Pancreas (tissue), 10 donors: ENCODE measurements at regions not wholly inside any gene's neighbourhood (a gene's known extent, or its start where the extent isn't known, plus 50 kb on each side); places are given as distances from the start of the nearest gene placed in this dataset.
"Not testable (repeated sequence)": the region's sequence is repeated elsewhere in the genome, so short reads cannot be mapped to it uniquely, and the experiment has no call there.

ENCODE experiments used
- ATAC-seq, 4 donors: fragments of 200-7000 bp; cut with Tn5 transposase; one replicate each; pipeline versions ENCODE4 v1.8.0 to v1.9.1; 2020; ENCODE audit warnings: mild to moderate bottlenecking in 4 of 4, moderate library complexity in 4 of 4
- DNase-seq, 6 donors: peaks; one replicate each; pipeline ENCODE4 v3.0.0-alpha.2; 2020
- FAIRE-seq: peaks from 2 replicates; lab custom pipeline; 2012; peaks lifted over from hg19 to GRCh38; lab: Jason Lieb, UNC
- H3K27ac ChIP-seq, 4 donors: fragments of 200-600 bp; sonication (generic); 1 replicate in 3 of 4; 2 replicates in 1 of 4; pipeline versions ENCODE4 v1.5.0 to v1.8.0; 2020
- H3K27me3 ChIP-seq, 4 donors: fragments of 200-600 bp; one replicate each; pipeline ENCODE4 v1.8.0; 2021
- H3K36me3 ChIP-seq, 3 donors: fragments of 200-600 bp; sonication (generic) in 1 of 3; one replicate each; pipeline versions ENCODE4 v1.5.0 to v1.8.0; 2020 to 2021
- H3K4me1 ChIP-seq, 3 donors: fragments of 200-600 bp; one replicate each; pipeline ENCODE4 v1.8.0; 2021
- H3K4me3 ChIP-seq, 4 donors: fragments of 200-600 bp; sonication (generic) in 2 of 4; one replicate each; pipeline versions ENCODE4 v1.5.0 to v1.8.0; 2020 to 2021
- H3K9me3 ChIP-seq, 4 donors: fragments of 200-600 bp; one replicate each; pipeline ENCODE4 v1.8.0; 2021
- CTCF ChIP-seq, 4 donors: fragments of 200-600 bp; sonication (generic) in 3 of 4; IDR thresholded peaks; one replicate each; pipeline versions ENCODE4 v1.5.0 to v1.8.0; 2021; ENCODE audit warnings: antibody characterized with exemption in 4 of 4
- WGBS, 2 donors: extraction: QIAGEN DNeasy Blood & Tissue Kit; methylation state at CpG; one replicate each; pipeline ENCODE4 v1.1.7; 2013; 5-methylcytosine and 5-hydroxymethylcytosine counted together
- intact Hi-C, 3 donors: fragments of 100-400 bp; cut with DNase I; formaldehyde crosslinking; loops; one replicate each; pipeline versions ENCODE4 v1.11.1 to v1.14.2; 2022
- donor health status: healthy with polysubstance abuse.
- donor health status: DM: no; HTN: no; CAD: no; lungs with moderate emphysema.
- donor health status: DM: no; HTN: no; CAD: no.
- donor health status: control.
- donor health status: control.
- donor health status: Bipolar disorder and iron deficiency.
- donor health status: DM: yes; HTN: yes; CAD: no.
- donor health status: DM: no; HTN: no; CAD: no.
- donor health status: DM: no; HTN: no; CAD: no.
- donor health status: DM: yes; HTN: yes; CAD: no.

- WGBS, 2 donors = 77 to 88% methylated on average over 5 of the region's 5 CpGs
- no peak for FAIRE-seq
- intact Hi-C loops = no loop called here
- ATAC-seq = no peak
- no peak for DNase-seq
- Histone ChIP-seq H3K27ac (no peak overlapping the region), H3K36me3 (no peaks in the 10 kb centered on the region), H3K4me3 (no peak overlapping the region), H3K4me1 (no peaks in the 10 kb centered on the region), H3K9me3 (no peaks in the 10 kb centered on the region), H3K27me3 (no peaks in the 10 kb centered on the region)
- TF ChIP-seq CTCF (IDR thresholded peaks at IDR 0.05) = no peak
Observed at GRCh38 chr18:10604182-10604581, 78.4 kb downstream of the NAPG start.

- WGBS, 2 donors = 53 to 54% methylated on average over 5 of the region's 5 CpGs
- H3K27me3 ChIP-seq, FAIRE-seq, DNase-seq, H3K27ac ChIP-seq, H3K4me1 ChIP-seq, H3K9me3 ChIP-seq, H3K36me3 ChIP-seq, intact Hi-C loops, ATAC-seq, H3K4me3 ChIP-seq: not testable (repeated sequence)
Observed at GRCh38 chr18:10606881-10607280, 81.1 kb downstream of the NAPG start.

- H3K27me3 ChIP-seq, H3K4me3 ChIP-seq, H3K9me3 ChIP-seq, H3K4me1 ChIP-seq, DNase-seq, H3K27ac ChIP-seq, FAIRE-seq, intact Hi-C loops, H3K36me3 ChIP-seq: not testable (repeated sequence)
- WGBS, 2 donors = 57 to 78% methylated on average over 13 to 25 of the region's 38 CpGs
- ATAC-seq = peak in 3 of 4 donors; percentile 34 to 83 (median 40)
Observed at GRCh38 chr18:10607332-10608248, 81.8 kb downstream of the NAPG start.

GRCh38 chr18:10608450-10608849 lies 82.6 kb downstream of the NAPG start:
- intact Hi-C loops, H3K27ac ChIP-seq: not testable (repeated sequence)

GRCh38 chr18:10609046-10609445 lies 83.2 kb downstream of the NAPG start:
- WGBS, 2 donors = 69 to 82% methylated on average over 3 to 4 of the region's 4 CpGs

More at GRCh38 chr18:10608450-10608849, 82.6 kb downstream of the NAPG start:
- H3K36me3 ChIP-seq, H3K9me3 ChIP-seq, H3K27me3 ChIP-seq, H3K4me3 ChIP-seq, FAIRE-seq, H3K4me1 ChIP-seq, DNase-seq: not testable (repeated sequence)
- WGBS, 2 donors = 61 to 70% methylated on average over 3 of the region's 3 CpGs
- peak in 1 of 4 donors; percentile 17 for ATAC-seq

GRCh38 chr18:10613226-10613625 lies 87.4 kb downstream of the NAPG start:
- ATAC-seq, H3K9me3 ChIP-seq, DNase-seq, intact Hi-C loops, H3K4me3 ChIP-seq, H3K27me3 ChIP-seq, H3K27ac ChIP-seq, H3K4me1 ChIP-seq, H3K36me3 ChIP-seq: not testable (repeated sequence)
- WGBS, 2 donors = 44 to 47% methylated on average over 1 of the region's 2 CpGs
- FAIRE-seq = peak; percentile 92

More at GRCh38 chr18:10609046-10609445, 83.2 kb downstream of the NAPG start:
- H3K27me3 ChIP-seq, DNase-seq, H3K4me1 ChIP-seq, H3K9me3 ChIP-seq, FAIRE-seq, H3K36me3 ChIP-seq, ATAC-seq, H3K27ac ChIP-seq, intact Hi-C loops, H3K4me3 ChIP-seq: not testable (repeated sequence)

- H3K36me3 ChIP-seq, DNase-seq, H3K9me3 ChIP-seq, intact Hi-C loops, H3K4me3 ChIP-seq, H3K4me1 ChIP-seq, H3K27ac ChIP-seq, H3K27me3 ChIP-seq, FAIRE-seq: not testable (repeated sequence)
- 38 to 49% methylated on average over 4 of the region's 4 CpGs for WGBS, 2 donors
- peak in 2 of 4 donors; percentile 25 to 48 for ATAC-seq
Observed at GRCh38 chr18:10616714-10617113, 90.9 kb downstream of the NAPG start.

GRCh38 chr18:10618797-10619196 lies 93.0 kb downstream of the NAPG start:
- DNase-seq, H3K27me3 ChIP-seq, intact Hi-C loops, H3K36me3 ChIP-seq, ATAC-seq, FAIRE-seq, H3K4me3 ChIP-seq, H3K9me3 ChIP-seq, H3K4me1 ChIP-seq, H3K27ac ChIP-seq: not testable (repeated sequence)
- WGBS, 2 donors = 79 to 96% methylated on average over 2 of the region's 4 CpGs

- ATAC-seq, H3K27me3 ChIP-seq, H3K4me3 ChIP-seq, H3K9me3 ChIP-seq, H3K27ac ChIP-seq, intact Hi-C loops, DNase-seq, H3K4me1 ChIP-seq, FAIRE-seq, H3K36me3 ChIP-seq: not testable (repeated sequence)
- WGBS, 2 donors = 55 to 82% methylated on average over 2 of the region's 2 CpGs
Observed at GRCh38 chr18:10619280-10619679, 93.5 kb downstream of the NAPG start.

- H3K4me3 ChIP-seq, FAIRE-seq, DNase-seq, H3K36me3 ChIP-seq, H3K9me3 ChIP-seq, H3K27ac ChIP-seq, H3K27me3 ChIP-seq, H3K4me1 ChIP-seq, intact Hi-C loops, ATAC-seq: not testable (repeated sequence)
- 70 to 80% methylated on average over 5 of the region's 5 CpGs for WGBS, 2 donors
Observed at GRCh38 chr18:10619833-10620232, 94.0 kb downstream of the NAPG start.
